HG03196 (cell line): ENCODE measurements at regions not wholly inside any gene's neighbourhood (a gene's known extent, or its start where the extent isn't known, plus 50 kb on each side); places are given as distances from the start of the nearest gene placed in this dataset.
"Not testable (repeated sequence)": the region's sequence is repeated elsewhere in the genome, so short reads cannot be mapped to it uniquely, and the experiment has no call there.

ENCODE experiments used
- ATAC-seq: cut with Tn5 transposase; IDR thresholded peaks from one replicate; pipeline ENCODE4 v1.9.1; 2021; ENCODE audit not compliant: unreplicated experiment

DNA sequence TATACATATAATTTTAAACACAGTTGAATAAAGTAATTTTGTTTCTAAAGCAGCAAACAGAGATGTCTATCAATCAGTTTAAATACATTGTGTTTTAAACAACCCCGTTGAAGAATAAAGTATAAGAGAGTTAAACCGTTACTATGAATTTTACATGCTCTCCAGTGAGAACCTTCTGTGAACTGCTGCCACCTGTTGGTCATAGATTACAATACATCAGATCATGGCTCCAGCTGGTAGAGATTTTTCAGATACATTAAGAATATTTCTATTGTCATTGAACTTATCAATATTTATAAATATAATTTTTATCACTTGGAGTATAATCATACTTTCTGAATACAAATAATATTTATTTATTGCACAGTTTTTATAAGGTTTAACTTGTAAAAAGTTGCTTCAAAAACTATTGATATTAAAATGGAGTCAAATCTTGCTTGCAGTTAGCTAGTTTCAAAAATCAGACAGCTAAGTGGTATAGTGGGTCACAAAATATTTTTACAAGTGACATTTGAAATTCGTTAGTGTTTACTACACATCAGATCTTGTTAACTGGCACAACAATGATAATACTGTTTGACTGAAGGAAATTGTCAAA is 561.2 kb upstream of the PHF14 start:
- ATAC-seq, result peak; percentile 85

DNA sequence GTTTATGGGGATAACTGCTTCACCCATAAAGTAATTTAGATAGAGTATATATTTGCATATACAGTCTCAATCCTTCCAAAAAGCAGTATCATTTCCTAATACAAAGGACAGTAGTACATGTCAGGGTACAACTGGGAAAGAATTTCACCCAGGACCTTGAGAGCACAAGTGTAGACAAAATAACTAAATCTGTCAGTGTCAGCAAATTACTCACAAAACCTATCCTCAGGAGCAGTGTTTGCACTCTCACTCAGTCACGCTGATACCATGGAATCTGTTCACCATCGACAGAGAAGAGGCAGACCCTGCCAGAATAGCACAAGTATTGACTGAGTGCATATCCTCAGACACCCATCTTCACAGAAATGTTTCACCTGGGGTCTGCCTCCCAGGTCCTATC is 554.7 kb upstream of the PHF14 start:
- ATAC-seq, result no peak

DNA sequence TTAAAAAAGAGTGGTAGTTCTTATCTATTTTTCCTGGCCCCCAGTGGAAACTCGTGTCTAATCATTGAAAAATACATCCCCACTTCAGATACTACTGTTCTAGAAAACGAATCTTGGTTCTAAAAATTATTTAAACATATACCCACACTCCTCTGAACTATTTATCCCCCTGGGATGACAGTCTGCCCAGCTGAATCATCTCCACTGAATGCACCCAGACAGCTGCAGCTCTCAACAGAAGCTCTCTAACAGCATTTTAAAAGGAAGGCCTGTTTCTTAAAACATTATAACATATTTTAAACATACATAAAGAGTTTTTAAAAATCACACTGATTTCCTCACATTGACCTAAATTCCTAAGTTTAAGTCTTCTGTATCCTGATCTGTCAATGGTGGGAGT is 544.6 kb upstream of the PHF14 start:
- ATAC-seq, result no peak

DNA sequence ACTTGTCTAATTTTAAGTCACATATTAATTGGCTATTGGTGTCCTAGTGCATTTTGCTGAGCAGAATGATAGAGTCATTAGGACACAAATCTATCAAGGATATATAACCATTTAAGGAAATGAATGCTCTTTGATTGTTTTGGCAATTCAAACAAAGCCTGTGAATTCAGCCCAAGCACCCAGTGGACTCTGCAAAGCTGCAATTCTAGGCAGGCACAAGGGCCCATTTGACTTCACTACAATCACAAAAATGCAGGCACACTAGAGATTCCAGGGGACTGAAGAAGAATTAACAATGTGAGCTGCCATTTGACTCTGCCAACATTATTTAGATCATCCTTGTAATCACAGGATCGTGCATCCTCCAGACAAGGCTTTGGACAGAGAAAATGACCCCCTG is 544.2 kb upstream of the PHF14 start:
- no peak for ATAC-seq

DNA sequence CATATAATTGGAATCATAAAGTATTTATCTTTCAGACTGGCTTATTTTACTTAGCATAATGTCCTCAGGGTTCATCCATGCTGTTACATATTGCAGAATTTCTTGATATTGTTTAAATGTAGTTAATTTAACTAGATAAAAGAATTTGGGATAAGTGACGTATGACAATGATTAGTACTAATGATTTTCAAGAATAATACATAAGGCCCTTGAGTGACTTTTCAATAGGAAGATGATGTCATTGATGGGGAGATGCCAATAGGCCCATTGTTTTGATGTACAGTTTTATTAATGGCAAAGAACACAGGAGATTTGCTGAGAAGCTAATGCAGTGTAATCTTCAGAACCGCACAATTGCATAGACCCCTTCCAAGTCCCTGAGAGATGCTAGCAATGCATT is 537.4 kb upstream of the PHF14 start:
- no peak for ATAC-seq

DNA sequence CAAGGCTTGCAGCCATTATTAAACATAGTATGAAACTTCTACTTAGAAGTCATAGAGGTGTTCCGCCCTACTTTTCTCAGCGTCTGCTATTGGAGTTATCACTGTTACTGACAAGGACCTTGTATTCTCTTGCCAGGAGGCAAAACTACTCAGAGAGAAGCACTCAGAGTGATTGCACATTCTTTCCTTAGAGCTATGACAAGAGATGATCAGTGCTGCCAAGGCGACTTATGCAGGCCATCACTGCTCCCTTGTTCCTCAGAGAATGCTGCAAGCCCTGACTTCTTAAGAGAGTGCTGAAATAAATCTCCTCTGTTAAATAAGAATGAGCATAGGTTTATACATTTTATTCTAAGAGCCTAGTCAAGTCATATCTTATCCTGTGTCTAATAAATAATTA is 534.6 kb upstream of the PHF14 start:
- no peak for ATAC-seq

DNA sequence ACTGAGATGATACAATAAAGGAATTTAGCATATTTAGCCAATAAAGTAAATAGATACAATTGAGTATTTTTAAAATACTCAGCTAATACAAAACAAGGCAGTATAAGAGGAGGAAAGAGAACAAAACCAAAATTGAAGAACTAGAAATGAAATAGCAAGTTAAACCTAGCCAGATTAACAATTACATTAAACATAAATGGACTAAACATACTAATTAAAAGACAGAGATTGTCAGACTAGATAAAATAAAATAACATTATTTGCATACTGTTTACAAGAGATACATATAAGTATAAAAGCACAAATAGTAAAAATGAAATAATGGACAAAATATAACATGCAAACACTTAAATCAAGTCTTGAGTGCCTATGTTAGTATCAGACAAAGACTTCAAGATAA is 517.7 kb upstream of the PHF14 start:
- ATAC-seq, result no peak

DNA sequence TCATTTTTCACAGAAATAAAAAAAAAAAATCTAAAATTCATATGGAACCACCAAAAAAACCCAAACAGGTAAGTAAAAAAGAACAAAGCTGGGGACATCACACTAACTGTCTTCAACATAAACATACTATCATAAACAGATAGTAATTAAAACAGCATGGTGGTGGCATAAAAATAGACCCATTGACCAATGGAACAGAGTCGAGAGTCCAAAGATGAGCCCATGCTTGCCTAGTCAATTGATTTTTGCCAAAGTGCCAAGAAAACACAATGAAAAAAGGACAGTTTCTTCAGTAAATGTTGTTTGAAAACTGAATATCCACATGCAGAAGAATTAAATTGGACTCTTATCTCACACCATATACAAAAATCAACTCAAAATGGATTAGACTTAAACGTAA is 513.2 kb upstream of the PHF14 start:
- ATAC-seq, result no peak

DNA sequence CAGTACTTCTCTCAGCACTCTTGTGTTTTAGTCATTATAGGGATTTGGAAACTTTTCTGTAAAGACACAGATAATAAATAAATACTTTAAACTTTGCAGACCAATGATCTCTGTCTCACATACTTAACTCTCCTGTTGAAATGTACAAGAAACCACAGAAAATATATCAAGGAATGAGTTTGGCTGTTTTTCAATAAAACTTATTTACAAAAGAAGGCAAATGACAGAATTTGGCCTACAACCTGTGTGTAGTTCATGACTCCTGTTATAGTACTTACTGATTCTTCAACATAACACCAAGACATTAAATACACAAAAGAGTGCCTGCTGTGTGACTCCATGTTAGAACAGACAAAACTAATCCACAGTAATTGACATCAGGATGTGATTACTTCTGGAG is 510.0 kb upstream of the PHF14 start:
- no peak for ATAC-seq

DNA sequence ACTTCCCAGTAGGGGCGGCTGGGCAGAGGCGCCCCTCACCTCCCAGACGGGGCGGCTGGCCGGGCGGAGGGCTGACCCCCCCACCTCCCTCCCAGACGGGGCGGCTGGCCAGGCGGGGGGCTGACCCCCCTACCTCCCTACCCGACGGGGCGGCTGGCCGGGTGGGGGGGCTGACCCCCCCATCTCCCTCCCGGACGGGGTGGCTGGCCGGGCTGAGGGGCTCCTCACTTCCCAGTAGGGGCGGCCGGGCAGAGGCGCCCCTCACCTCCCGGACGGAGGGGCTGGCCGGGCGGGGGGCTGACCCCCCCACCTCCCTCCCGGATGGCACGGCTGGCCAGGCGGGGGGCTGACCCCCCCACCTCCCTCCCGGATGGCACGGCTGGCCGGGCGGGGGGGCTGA is 508.1 kb upstream of the PHF14 start:
- ATAC-seq, result not testable (repeated sequence)

DNA sequence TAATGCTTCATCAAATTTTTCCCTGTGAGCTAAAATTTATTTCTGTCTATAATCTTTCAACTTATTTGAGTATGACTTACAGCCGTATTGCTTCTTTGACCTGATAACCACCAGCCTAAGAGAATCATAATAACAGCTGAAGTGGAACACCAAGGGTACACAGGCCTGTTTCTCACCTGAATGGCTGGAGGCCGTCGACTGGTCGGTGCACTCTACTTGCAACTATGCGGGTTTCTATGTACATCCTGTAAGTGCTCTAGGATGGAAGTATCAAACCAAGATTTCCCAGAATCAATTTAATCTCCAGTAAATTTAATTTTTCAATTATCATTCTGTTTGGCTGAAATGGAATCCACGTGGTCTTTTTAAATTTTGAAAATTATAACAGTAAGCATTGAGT is 504.8 kb upstream of the PHF14 start:
- ATAC-seq, result no peak

DNA sequence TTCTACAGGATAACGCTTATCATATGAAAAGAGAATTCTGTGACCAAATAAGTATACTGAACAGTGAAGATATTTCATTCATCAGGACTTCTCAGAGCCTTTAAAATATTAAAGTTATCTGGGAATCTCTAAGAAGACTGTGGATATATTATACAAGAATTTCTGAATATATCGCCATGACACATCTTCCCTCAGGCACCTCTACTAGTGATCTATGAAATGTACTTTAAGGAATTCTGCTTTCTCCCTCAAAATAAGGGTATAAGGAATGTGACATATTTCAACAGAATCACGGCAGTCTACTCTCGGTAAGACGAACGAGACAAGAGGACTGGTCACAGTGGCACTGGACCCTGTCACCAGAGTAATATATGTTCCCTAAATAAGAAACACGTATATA is 504.2 kb upstream of the PHF14 start:
- no peak for ATAC-seq

DNA sequence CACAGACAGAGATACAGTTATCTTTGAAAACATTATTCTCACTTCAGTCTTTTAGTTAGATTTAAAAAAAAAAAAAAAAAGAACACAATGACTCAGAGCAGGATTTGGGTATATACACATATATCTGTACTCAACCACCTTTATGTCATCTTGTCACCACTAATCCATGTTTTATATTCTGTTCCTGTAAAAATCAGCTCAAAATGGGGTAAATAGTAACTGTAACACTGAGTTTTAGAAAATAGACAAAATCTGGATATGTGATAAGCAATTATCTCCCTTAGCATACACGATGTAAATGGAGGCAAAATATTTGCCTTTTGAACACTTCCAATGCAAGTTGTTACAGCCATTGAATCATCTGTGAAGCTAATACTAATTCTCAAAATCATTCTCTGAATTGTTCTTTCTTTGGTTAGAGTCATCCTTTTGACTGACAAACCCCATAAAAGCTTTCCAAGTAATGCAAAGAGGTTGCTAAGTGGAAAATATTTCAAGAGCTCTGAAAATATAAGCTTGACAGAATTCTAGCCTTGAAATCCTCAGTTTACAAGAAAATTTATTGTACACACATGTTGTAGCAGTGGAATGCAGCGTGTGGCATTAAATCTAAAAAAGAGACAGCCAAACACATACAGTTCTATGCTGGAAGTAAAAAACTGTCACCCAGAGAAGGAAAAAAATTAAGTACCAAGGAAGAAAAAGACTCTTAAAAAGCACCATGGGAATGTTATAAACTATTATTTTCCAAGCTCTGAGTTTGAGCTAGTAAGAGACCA is 502.2 kb upstream of the PHF14 start:
- no peak for ATAC-seq

DNA sequence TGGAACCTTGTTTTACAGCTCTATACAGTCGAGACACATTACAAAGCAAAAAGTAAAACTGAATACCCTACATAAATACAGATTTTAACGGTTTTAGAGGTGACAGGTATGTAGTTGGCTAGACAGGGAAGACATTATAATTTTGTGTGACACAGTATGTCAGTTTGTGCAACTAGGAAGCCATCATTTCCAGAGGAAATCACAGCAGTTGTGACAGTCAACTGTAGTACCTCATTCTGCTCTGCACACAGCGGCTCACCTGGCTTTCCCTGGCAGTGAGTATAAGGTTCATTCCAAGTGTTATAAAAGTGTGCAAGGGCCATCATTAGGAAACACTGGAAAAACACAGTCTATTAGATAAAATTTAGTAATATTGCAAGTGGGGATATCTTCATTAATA is 501.6 kb upstream of the PHF14 start:
- no peak for ATAC-seq

DNA sequence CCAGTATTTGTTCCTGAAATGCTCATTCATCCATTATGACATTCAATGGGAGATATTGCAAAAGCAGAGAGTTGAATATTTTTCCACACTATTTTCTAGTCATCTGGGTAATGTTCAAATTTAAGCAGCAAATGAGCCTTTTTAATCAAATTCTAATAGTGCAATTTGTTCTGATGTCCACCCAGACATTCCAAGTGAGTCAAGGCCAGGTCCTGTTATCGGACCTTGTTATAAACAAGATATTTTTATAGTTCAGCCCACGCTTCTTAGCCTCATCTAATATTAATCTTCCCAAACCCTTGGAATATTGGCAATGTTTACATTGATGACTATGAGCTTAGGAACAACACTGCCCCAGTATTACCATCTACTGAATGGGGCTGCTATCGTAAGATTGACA is 500.1 kb upstream of the PHF14 start:
- ATAC-seq, result no peak

DNA sequence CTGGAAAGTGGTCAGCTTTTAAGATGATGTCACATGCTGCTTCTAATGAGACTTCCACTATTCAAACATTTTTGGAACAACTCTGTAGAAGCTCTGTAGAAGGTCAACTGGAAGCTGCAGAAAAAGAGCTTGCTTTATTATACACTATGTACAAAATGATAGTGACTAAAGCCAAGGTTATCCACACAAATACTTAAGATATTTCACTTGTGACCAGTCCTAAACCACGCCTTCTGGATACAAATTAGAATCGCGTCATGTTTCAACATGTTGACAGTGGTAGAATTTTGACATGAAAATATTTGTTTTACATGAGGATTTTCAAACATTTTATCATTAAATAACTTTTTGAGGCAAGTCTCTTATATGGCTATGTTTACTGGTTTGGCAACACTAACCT is 499.6 kb upstream of the PHF14 start:
- ATAC-seq, result no peak

DNA sequence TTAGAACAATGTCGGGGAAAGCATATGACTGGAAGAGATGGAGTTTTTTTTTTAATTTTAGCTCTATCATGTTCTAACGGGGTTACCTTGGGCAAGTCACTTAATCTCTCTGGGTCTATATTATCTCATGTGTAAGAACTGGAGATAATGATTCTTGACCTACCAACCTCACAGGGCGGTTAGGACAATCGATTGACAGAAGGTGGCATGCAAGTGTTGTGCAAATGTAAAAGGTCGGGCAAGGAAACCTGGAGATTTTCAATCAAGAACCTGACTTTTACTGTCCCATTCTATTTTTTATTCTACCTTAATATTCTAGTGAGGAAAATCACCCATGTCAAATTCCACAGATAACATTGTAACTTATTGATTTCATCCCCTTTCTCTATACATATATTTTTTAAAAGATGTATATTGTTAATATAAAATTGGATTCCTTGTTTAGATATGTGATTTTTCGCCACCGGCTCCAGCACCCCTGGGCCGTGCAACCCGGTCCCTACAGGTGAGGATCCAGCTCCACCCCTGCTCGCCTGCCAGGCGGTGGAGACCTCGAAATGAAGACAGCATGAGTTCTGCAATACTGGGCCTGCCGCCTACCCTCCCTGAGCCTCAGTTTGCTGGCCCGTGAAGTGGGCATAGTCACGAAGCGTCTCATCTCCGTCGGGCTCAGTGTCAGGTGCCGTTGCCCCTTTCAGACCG is 497.6 kb upstream of the PHF14 start:
- ATAC-seq, result no peak

DNA sequence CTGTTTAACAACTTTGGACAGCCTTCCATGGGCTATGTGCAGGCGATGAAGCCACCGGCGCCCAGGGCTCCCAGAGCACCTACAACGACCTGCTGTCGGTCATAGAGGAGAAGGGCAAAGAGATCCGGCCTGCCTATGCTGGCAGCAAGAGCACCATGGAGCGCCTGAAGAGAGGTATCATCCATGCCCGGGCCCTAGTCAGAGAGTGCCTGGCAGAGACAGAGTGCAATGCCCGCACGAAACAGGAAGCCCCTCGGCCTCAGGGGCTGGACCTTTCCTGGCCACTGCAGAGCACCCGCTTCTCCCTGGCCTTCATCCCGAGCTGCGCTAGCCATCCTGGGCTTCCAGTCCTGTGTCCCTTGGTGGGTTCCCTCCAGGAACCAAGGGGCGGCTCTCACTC is 497.0 kb upstream of the PHF14 start:
- ATAC-seq, result no peak

DNA sequence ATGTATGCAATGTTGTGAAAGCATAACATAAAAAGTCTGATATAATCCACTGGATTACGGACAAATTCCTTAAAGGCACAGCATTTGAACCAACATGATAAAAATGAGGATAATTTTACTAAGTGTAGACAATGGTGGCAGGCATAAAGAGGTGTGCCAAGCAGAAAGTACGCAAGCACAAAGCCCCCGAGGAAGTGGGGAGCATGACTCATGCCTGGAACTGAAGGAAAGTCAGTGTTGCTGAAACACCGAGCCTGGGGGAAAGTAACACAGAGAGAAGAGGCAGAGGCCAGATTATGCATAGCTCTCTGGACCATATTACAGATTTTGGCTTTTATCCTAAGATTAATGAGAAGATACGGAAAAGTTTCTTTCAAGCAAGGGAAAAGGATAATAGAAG is 490.0 kb upstream of the PHF14 start:
- no peak for ATAC-seq

DNA sequence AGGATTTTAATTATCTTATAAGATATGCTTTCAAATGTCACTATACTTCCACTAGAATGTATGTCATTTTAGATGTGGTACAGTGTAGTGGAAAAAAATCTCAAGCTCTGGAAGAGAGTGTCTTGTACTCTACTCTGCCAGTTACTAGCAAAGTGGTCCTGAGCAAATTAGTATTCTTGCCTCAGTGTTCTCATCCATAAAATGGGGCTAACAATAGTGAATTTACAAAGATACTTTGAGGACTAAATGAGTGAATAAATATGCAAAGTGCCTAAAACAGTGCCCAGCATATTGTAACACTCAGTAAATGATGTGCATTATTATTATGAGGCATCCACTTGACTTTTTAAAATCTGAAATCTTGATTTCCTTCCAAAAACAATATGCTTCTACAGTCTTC is 488.9 kb upstream of the PHF14 start:
- ATAC-seq, result no peak

DNA sequence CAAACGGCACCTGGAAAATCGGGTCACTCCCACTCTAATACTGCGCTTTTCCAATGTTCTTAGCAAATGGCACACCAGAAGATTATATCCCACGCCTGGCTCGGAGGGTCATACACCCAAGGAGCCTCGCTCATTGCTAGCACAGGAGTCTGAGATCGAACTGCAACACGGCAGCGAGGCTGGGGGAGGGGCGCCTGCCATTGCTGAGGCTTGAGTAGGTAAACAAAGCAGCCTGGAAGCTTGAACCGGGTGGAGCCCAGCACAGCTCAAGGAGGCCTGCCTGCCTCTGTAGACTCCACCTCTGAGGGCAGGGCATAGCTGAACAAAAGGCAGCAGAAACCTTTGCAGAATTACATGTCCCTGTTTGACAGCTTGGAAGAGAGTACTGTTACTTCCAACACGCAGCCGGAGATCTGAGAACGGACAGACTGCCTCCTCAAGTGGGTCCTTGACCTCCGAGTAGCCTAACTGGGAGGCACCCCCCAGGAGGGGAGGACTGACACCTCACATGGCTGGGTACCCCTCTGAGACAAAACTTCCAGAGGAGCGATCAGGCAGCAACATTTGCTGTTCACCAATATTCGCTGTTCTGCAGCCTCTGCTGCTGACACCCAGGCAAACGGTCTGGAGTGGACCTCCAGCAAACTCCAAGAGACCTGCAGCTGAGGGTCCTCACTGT is 472.3 kb upstream of the PHF14 start:
- not testable (repeated sequence) for ATAC-seq

DNA sequence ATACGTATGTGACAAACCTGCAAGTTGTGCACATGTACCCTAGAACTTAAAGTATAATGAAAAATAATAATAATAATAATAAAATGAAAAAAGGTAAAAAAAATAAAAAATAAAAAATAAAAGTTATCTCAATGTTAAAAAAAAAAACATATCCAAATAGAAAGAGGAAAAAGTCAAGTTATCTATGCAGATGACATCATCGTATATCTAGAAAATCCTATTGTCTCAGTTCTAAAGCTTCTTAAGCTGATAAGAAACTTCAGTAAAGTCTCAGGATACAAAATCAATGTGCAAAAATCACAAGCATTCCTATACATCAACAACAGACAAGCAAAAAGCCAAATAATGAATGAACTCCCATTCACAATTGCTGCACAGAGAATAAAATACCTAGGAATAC is 466.6 kb upstream of the PHF14 start:
- no peak for ATAC-seq
